AG09319 (cell line): ENCODE measurements at regions not wholly inside any gene's neighbourhood (a gene's known extent, or its start where the extent isn't known, plus 50 kb on each side); places are given as distances from the start of the nearest gene placed in this dataset.
"Not testable (repeated sequence)": the region's sequence is repeated elsewhere in the genome, so short reads cannot be mapped to it uniquely, and the experiment has no call there.

Source experiments
- DNase-seq: peaks from one replicate; pipeline ENCODE4 v3.0.0-alpha.2; 2010; ENCODE audit warnings: low read depth; ENCODE audit errors: extremely low read depth
- TF ChIP-seq, protein P1 (sequence below): IDR thresholded peaks from 2 replicates; pipeline ENCODE4 v1.5.1; 2011; ENCODE audit warnings: low read depth, mild to moderate bottlenecking, inconsistent platforms, low read length, moderate library complexity

DNA sequence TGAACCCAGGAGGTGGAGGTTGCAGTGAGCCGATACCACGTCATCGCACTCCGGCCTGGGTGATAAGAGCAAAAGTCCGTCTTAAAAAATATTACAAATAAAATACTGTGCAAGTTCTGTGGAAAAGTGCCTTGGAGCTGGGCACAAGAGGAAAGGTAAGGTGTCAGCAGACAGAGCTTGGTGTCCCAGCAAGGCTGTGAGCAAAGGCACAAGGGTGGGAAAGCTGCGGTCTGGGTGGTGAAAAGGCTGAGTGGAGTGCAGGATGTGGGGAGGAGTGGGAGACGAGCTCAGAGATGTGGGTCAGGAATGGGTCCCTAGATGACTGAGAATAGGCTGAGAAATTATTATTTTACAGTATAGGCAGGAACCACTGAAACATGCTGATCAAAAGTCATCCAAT lies 150.6 kb downstream of the RHOU start:
- TF ChIP-seq, protein P1, sequence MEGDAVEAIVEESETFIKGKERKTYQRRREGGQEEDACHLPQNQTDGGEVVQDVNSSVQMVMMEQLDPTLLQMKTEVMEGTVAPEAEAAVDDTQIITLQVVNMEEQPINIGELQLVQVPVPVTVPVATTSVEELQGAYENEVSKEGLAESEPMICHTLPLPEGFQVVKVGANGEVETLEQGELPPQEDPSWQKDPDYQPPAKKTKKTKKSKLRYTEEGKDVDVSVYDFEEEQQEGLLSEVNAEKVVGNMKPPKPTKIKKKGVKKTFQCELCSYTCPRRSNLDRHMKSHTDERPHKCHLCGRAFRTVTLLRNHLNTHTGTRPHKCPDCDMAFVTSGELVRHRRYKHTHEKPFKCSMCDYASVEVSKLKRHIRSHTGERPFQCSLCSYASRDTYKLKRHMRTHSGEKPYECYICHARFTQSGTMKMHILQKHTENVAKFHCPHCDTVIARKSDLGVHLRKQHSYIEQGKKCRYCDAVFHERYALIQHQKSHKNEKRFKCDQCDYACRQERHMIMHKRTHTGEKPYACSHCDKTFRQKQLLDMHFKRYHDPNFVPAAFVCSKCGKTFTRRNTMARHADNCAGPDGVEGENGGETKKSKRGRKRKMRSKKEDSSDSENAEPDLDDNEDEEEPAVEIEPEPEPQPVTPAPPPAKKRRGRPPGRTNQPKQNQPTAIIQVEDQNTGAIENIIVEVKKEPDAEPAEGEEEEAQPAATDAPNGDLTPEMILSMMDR, result no peak
- DNase-seq, result no peak

DNA sequence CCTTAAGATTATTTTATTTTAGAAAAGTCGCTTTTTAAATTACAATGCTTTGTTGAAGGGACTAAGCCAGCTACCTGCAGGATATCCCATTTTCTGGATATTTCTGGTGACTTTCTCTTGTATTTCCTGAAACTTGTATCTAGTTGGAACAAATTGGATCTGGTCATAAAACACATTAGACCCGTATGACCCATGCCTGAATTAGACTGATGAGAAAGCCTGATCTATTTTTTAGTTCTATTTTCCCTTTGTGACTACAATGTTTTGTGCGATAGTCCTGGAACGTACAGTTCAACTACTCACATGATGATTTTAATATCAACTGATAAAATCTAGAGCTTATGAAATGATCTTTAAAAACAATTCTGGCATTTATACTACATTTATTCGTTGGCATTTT lies 151.8 kb downstream of the RHOU start:
- TF ChIP-seq, protein P1, result no peak
- no peak for DNase-seq

DNA sequence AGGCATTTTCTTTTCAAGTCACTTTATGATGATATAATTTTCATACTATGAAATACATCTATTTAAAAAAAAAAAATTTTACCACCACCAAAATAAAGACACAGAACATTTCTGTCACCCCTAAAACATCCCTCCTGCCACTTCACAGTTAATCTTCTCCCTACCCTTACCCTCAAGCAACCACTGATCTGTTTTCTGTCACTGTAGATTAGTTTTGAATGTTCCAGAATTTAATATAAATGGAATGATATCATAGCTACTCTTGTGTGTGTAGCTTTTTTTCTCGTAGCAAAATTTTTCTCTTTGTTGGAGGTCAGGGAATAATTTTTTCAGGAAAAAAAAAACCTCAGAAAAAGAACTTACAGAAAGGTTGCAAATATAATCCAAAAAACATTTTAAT lies 152.7 kb downstream of the RHOU start:
- no peak for DNase-seq
- TF ChIP-seq, protein P1, result no peak

DNA sequence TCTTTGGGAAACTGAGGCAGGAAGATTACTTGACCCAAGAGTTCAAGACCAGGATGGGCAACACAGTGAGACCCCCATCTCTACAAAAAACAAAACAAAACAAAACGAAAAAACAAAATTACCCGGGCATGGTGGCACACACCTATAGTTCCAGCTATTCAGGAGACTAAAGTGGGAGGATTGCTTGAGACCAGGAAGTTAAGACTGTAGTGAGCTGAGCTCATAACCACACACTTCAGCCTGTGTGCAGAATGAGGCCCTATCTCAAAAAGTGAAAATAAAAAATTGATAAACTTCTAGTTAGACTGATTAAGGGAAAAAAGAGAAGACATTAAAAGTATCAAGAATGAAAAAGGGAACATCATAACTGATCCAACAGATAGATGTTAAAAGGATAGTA lies 154.0 kb downstream of the RHOU start:
- TF ChIP-seq, protein P1, result no peak
- DNase-seq, result no peak

DNA sequence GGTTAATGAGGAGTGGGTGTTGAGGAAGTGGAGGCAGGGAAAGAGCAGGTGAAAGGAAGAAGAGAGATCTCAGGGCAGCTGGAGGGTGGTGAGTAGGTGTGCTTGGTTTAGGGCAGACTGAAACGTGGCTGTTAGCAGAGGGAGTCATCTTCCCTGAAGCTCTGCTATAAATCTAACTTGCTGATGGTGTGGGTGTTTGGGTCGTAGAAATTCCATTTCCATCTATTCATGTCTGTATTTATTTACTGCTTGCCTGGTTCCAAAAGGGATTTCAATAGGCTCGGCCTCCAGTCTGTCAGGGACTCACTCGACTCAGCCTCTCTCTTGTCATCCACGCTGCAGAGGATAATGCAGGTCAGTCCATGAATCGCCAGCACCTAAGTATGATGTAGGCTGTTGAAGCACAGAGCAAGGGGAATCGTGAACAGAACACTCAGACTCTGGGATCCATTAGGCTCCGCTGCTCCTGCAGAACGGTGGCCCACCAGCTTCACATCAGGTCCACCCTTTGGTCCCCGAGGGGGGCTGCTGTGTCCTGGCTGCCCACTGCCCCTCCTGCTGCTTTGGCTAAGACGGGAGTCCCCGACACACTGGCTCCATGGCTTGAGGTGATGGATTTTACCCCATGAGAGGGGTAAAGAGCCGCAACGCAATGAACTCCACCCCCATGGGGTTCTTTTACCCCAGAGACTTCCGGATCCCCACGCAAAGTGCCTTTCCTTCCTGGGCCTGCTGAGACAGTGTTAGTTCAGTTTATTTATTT lies 156.2 kb downstream of the RHOU start:
- TF ChIP-seq, protein P1, result no peak
- DNase-seq, result no peak

DNA sequence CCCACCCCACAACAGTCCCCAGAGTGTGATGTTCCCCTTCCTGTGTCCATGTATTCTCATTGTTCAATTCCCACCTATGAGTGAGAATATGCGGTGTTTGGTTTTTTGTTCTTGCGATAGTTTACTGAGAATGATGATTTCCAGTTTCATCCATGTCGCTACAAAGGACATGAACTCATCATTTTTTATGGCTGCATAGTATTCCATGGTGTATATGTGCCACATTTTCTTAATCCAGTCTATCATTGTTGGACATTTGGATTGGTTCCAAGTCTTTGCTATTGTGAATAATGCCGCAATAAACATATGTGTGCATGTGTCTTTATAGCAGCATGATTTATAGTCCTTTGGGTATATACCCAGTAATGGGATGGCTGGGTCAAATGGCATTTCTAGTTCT lies 156.9 kb downstream of the RHOU start:
- DNase-seq, result not testable (repeated sequence)

DNA sequence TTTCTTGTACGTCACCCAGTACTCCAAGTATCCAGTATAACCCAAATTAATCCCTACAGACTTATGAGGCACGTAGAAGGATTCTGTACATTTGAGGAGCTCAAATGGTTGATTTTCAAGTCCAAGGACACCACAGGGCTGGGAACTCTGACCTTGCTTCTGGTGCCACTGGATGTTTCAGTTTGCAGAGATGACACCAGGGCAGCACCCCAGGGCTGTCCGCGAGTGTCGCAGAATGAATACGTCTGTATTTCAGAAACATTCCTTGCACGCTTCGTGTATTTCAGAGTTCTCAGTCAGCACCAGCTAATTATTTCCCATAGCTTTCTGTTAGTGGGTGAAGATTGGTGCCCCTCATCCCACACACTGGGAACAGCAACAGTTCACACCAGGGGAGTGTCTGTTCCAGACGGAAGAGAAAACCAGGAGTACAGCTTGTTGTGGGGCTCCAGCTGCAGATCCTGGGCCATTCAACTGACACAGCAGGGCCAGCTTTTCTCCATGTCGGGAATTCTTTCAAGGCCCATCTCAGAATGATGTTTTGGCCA lies 159.2 kb downstream of the RHOU start:
- DNase-seq, result no peak
- TF ChIP-seq, protein P1, result no peak

DNA sequence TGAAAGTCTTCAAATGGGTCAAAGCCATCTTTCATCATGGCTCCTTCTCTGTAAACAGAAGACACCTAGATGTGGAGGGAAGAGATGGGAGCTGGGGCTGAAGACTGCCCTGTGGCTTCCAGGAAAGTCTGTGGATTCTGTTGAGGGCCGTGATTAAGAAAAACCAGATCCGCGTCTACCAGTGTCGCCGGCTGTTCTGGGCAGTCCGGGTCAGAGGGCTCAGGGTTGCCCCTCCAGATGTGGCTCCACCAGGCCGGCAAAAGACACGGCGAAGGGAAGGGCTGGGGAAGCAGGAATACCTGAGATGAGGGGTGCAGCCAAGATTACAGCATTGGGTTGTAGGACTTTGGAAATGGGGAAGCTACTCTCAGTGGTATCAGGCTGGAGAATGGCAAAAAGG lies 162.6 kb downstream of the RHOU start:
- no peak for DNase-seq

More for the DNA sequence above, 162.6 kb downstream of the RHOU start:
- TF ChIP-seq, protein P1, result no peak
